NCI-H82 treated with DMSO at 0.1 percent for 48 hours (cell line): ENCODE measurements at regions not wholly inside any gene's neighbourhood (a gene's known extent, or its start where the extent isn't known, plus 50 kb on each side); places are given as distances from the start of the nearest gene placed in this dataset.
"Not testable (repeated sequence)": the region's sequence is repeated elsewhere in the genome, so short reads cannot be mapped to it uniquely, and the experiment has no call there.

Experiments used
- DNase-seq: peaks from one replicate; lab custom pipeline; 2025; ENCODE audit not compliant: unreplicated experiment; lab: John Stamatoyannopoulos, UW

GRCh38 chr2:64250751-64251423 lies 106.7 kb upstream of the PELI1 start:
- DNase-seq = no peak

DNA sequence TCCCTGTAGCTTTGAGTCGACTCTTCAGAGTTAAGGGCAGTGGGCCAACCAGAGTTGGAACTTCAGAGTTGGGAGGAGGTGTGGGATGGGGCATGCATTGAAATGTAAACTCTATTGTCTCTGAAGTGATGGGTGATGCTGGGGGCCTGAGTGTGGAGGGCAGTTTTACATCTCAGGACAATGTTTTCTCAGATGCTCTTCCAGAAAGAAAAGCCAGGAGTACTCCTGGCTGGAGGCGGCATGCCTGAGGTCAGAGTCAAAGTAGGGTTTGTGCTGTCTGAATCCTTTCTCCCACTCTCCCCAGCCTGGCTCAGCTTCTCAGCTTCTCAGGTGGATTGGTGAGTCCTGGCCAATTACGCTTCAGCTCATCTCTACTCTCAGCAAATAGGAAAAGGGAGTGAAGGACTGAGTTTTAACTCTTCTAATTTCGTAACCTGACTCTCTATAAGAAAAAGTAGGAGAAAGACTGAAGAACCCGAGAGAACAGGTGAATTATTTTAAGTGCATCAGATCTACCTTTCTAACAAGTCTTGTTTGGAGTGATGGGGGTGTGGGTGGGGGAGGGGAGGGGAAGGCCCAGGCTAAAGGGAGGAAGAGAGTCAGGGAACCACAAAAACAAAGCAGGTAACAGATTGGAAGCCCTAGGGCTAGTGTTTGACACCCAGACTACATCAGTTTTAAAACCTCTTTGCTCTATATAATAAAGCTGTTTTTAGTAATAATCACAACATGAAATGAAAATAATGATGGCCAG lies 107.5 kb upstream of the PELI1 start:
- no peak for DNase-seq

DNA sequence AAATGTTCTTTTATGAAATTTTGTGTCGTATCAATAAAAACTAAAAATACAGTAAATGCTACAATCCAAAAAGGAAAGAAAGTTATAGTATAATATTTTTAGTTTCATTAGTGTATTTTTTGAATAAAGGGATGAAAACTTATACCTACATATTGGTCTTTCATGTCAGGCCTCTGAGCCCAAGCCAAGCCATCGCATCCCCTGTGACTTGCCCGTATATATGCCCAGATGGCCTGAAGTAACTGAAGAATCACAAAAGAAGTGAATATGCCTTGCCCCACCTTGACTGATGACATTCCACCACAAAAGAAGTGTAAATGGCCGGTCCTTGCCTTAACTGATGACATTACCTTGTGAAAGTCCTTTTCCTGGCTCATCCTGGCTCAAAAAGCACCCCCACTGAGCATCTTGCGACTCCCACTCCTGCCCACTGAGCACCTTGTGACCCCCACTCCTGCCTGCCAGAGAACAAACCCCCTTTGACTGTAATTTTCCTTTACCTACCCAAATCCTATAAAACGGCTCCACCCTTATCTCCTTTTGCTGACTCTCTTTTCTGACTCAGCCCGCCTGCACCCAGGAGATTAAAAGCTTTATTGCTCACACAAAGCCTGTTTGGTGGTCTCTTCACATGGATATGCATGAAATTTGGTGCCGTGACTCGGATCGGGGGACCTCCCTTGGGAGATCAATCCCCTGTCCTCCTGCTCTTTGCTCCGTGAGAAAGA lies 108.2 kb upstream of the PELI1 start:
- not testable (repeated sequence) for DNase-seq

GRCh38 chr2:64253421-64253820 lies 109.2 kb upstream of the PELI1 start:
- not testable (repeated sequence) for DNase-seq

GRCh38 chr2:64258566-64258965 lies 114.3 kb upstream of the PELI1 start:
- no peak for DNase-seq

DNA sequence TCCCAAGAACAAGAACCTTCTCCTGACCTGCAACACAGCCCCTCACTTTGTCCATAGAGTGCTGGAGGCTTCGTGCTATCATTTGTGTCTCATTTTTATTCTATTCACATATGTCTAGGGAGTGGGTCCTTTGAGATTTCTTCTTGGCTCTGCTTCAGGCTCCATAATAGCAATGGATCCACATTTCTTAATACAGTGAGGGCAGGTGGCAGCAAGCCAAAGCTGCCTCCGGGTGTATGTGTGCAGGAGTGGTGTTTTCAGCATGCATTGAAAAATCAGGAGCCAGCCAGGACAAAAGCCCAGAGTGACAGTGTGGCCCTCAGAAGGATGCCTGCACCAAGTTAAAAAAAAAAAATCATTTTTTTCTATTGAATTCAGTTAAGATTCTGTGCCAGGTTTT lies 115.1 kb upstream of the PELI1 start:
- DNase-seq = no peak

DNA sequence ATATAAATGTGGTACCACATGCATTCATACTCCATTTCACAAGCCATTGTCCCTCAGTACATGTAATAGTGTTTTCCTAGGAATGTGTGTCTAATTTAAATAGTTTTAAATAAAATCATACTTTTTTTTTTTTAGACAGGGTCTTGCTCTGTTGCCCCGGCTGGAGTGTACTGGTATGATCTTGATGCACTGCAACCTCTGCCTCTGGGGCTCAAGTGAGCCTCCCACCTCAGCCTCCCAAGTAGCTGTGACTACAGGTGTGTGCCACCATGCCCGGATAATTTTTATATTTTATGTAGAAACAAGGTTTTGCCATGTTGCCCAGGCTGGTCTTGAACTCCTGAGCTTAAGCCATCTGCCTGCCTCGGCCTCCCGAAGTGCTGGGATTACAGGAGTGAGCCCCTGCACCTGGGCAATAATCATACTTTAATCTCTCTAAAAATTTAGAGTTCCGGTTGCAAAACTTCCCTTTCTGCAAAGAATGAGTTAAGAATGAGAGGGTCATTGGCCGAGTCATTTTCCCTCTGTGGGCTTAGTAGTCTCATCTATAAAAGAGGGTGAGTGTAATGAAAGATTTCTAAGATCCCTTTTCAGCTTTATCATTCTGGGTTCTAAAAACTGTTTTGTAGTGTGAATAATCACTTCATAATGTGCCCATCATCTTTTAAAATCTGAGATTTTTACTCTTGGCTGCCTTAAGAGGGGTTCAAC lies 116.0 kb upstream of the PELI1 start:
- DNase-seq = no peak

- no peak for DNase-seq
Measured at GRCh38 chr2:64260817-64261216, 116.6 kb upstream of the PELI1 start.

- DNase-seq = no peak
Measured at GRCh38 chr2:64262071-64262470, 117.9 kb upstream of the PELI1 start.

GRCh38 chr2:64262816-64263215 lies 118.6 kb upstream of the PELI1 start:
- no peak for DNase-seq

DNA sequence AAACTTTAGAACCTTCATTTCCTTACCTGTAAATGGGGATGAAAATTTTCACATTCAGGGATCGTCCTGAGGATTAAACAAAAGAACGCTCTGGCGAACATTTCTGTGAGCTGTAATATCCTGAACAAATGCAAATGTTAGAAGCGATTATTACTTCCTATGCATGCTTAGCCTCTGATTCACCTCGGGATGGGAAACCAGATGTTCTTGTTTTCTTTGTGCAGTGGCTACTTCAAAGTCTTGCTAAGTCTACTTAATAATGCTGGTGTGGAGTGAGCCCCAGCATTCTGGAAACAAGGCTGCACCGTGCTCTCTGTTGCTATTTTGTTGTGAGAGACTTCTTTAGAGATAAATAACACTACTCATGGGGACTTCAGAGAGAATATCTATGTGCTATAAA lies 119.1 kb upstream of the PELI1 start:
- DNase-seq = no peak

- no peak for DNase-seq
Measured at GRCh38 chr2:64267699-64268098, 123.5 kb upstream of the PELI1 start.

DNA sequence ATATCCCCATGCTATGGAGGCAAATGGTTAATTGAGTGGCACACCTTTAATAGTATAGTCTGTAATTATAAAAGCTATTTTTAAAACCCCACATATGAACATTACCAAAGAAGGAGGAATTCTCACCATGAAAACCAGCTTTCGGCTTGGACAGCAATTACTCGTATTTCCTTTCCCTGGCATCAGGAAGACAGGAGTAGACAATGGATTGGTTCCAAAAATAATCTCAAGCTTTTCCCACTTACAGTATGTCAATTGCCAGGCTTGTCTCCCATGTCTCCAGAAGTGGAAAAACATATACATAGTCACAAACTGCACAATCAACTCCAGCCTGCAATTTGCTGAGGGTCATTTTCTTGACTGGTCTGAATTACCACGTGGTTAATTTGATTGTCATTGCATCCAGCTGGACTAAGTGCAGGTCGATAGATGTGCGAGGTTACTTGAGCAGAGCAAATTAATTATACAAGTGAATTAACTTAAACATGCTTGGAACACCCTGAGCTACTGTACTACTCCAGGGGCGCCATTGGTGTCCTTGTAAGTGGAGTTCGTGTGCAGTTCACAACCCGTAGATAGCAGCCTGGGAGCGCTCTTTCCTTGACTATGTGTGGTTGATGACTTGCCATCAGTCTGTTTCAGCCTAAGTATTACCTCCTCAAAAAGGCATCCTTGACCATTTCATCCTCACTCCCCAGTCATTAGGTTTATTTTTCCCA lies 124.3 kb upstream of the PELI1 start:
- DNase-seq = no peak

DNA sequence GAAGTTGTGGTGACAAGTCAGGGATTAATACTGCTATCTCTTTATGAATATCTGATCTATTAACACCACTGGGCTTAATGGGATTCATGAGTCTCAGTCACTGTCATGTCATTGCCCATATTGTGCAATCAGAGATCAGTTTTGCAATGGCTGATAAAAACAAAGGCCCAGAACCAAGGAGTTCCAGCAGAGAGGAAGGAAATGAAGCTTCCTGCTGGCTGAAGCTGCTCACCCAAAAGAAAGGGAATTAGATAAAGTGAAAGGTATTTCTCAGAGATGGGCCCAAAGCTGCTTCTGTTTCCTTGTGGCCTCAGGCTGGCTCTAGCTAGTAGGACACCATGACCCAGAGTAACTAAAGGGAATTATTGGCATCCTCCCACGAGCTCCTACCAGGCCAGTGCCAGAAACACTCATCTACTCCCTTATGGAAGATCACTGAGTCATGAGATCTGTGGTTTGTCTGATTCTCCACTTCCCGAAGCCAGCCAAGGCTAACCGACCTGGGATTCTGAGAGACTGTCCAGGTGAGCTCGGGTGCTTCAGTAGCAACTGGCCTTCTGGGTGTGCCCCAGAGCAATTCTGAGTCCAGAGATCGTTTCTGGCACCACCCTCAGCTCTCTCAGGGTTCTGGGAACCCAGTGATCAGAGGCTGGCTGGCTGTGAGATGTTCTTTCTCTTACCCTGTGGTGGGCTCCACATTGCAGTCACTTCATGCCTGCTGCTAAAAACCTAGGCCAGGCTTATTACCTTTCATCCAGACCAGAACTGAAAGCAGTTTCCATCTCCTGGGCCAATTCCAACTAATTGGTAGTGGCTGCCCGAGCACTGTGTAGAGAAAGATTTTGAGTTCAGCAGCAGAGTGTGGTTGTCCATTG lies 129.5 kb upstream of the PELI1 start:
- DNase-seq = no peak

DNA sequence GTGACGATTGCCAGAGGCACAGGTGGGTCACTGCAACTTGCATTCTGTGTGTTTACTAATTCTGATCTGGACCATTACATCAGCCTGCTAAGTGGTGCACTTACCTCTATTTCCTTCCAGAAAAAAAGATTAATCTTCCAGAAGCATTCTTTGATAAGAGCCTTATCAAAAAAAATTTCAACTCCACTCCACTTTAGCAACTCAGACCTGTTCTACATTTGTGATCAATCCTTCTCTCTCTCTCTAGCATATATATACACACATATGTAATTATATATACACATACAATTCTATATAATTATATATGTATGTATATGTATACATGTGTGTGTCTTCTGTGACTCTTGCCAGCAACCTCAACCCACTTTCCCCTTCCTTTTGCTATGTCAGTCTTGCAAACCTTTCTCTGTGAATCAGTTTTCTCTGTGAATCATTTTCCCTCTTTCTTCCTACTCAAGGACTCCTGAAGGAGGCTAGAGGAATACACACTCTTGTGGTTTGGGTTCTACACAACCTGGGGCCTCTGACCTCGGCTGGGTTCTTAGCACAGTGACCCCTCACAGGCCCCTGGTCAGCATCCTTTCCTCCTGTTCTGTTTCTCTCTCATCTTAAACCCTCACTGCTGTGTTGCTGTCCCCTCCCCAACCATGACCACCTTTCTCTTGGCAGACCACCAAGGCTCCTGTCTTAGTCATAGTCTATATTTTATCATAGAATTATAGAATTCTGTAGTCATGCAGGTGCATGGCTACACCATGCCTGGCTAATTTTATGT lies 130.4 kb upstream of the PELI1 start:
- DNase-seq = no peak

DNA sequence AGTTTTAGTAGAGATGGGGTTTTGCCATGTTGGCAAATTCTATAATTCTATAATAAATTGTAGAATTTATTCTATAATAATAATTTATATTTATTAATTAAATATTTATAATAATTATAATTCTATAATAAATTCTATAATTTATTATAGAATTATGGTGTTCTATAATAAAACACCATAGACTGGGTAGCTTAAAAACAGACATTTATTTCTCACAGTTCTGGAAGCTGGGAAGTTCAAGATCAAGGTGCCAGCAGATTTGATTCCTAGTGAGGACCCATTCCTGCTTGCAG lies 130.9 kb upstream of the PELI1 start:
- no peak for DNase-seq

DNA sequence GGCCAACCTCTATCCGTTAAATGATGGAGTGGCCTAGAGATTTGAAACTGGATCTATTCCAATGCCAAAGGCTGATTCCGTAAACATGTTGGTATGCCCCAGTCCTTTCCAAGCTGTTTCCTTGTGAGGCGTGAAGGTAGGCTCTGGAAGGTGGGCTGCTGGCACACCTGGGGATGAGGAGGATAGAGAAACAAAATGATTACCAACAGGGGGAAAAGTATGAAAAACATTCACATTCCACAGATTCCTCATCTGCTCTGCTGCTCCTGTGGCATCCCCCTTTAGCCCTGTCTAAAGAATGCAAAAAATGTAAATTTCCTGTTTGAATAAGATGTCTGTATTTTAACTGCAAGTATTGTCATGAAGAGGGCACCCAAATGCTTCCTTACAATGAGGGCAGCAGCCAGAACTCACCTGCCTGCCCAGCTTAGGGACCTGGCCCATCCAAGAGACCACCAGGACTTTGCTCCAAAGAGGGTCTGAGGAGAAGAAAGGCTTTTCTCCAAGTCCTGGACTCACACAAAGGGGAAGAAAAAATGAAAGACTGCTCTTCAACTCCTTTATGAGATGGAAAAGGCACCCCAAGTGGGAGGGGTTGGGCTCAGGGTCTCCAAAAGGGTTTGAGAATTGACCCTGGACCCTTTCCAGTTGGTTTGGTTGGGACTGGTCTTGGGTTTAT lies 132.3 kb upstream of the PELI1 start:
- DNase-seq = no peak

DNA sequence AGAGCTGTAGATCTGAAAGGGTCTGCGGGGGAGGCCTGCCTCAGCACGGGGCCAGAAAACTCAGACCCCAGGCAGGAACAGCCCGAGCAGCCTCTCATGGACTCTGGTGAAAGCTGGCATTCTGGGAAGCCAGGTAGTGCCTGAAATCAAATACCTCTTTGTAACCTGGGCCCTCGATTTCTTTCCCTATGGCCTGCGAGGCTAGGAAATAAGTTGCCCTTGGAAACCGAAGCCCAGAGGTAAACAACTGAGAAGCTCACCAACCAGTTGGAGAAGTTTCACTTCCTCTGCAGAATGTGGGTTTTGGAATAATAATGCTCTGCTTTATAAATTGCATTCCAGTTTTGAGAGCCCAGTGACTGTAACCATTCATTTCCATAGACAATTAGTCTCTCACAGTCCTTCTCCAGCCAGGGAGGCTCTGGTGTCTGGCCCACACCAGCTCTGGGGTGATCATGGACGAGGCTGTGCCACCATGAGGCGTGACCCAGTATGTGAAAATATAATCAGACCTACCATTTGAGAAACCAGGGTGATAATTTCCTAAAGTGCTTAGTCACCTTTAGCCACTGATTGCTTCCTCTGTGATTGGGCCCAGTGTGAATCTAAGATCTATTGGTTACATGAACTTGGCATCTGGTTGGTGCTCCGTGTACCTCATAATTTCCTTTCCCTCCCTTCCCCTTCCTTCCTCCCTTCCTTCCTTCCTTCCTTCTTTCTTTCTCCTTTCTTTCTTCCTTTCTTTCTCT lies 133.1 kb upstream of the PELI1 start:
- DNase-seq = no peak
